GM19043 (cell line): ENCODE measurements at regions not wholly inside any gene's neighbourhood (a gene's known extent, or its start where the extent isn't known, plus 50 kb on each side); places are given as distances from the start of the nearest gene placed in this dataset.
"Not testable (repeated sequence)": the region's sequence is repeated elsewhere in the genome, so short reads cannot be mapped to it uniquely, and the experiment has no call there.

ENCODE experiments used
- ATAC-seq: cut with Tn5 transposase; IDR thresholded peaks from one replicate; pipeline ENCODE4 v1.9.1; 2021; ENCODE audit warnings: low read depth; ENCODE audit not compliant: unreplicated experiment

GRCh38 chr2:57397550-57398360 is 648.9 kb upstream of the VRK2 start:
- no peak for ATAC-seq

GRCh38 chr2:57399057-57399456 is 647.5 kb upstream of the VRK2 start:
- no peak for ATAC-seq

- no peak for ATAC-seq
These were observed 644.5 kb upstream of the VRK2 start for GRCh38 chr2:57402096-57402495.

- no peak for ATAC-seq
These were observed 643.9 kb upstream of the VRK2 start for GRCh38 chr2:57402755-57403154.

GRCh38 chr2:57407772-57408201 is 638.8 kb upstream of the VRK2 start:
- ATAC-seq, result no peak

GRCh38 chr2:57408587-57408986 is 638.0 kb upstream of the VRK2 start:
- no peak for ATAC-seq

GRCh38 chr2:57417007-57417406 is 629.6 kb upstream of the VRK2 start:
- ATAC-seq, result no peak

- not testable (repeated sequence) for ATAC-seq
These were observed 627.7 kb upstream of the VRK2 start for GRCh38 chr2:57418859-57419346.

GRCh38 chr2:57429831-57430230 is 616.8 kb upstream of the VRK2 start:
- no peak for ATAC-seq

- ATAC-seq, result no peak
These were observed 614.1 kb upstream of the VRK2 start for GRCh38 chr2:57432528-57432927.

GRCh38 chr2:57434441-57434840 is 612.2 kb upstream of the VRK2 start:
- no peak for ATAC-seq

- ATAC-seq, result no peak
These were observed 611.6 kb upstream of the VRK2 start for GRCh38 chr2:57434972-57435371.

GRCh38 chr2:57437077-57437476 is 609.5 kb upstream of the VRK2 start:
- ATAC-seq, result no peak

GRCh38 chr2:57440437-57440836 is 606.2 kb upstream of the VRK2 start:
- no peak for ATAC-seq

GRCh38 chr2:57443086-57443485 is 603.5 kb upstream of the VRK2 start:
- no peak for ATAC-seq

- ATAC-seq, result no peak
These were observed 602.6 kb upstream of the VRK2 start for GRCh38 chr2:57443973-57444521.

- no peak for ATAC-seq
These were observed 601.7 kb upstream of the VRK2 start for GRCh38 chr2:57444752-57445430.

- no peak for ATAC-seq
These were observed 597.8 kb upstream of the VRK2 start for GRCh38 chr2:57448816-57449215.

GRCh38 chr2:57450170-57450569 is 596.4 kb upstream of the VRK2 start:
- no peak for ATAC-seq

- no peak for ATAC-seq
These were observed 594.0 kb upstream of the VRK2 start for GRCh38 chr2:57452634-57453033.

- no peak for ATAC-seq
These were observed 592.7 kb upstream of the VRK2 start for GRCh38 chr2:57453945-57454344.
